RWPE2 (cell line): ENCODE measurements at regions not wholly inside any gene's neighbourhood (a gene's known extent, or its start where the extent isn't known, plus 50 kb on each side); places are given as distances from the start of the nearest gene placed in this dataset.
A peak's percentile ranks its signal among the peaks of the same experiment; 100 is the strongest.

Source experiments
- ATAC-seq: fragments of 200-7000 bp; cut with Tn5 transposase; 3 replicates; pipeline ENCODE4 v1.9.1; 2021; ENCODE audit warnings: low read depth
- DNase-seq: peaks from one replicate; pipeline ENCODE4 v3.0.0-alpha.2; 2020; ENCODE audit warnings: low spot score
- H3K27ac ChIP-seq: fragments of 450-650 bp; 2 replicates; pipeline ENCODE4 v1.5.1; 2017; ENCODE audit warnings: mild to moderate bottlenecking; ENCODE audit not compliant: poor library complexity, severe bottlenecking
- H3K27me3 ChIP-seq: fragments of 250-450 bp; sonication (Bioruptor Pico); 2 replicates; pipeline ENCODE4 v1.5.1; 2021; ENCODE audit warnings: mild to moderate bottlenecking, moderate library complexity; ENCODE audit not compliant: insufficient read depth, poor library complexity, severe bottlenecking
- H3K36me3 ChIP-seq: fragments of 250-450 bp; sonication (Bioruptor Pico); 2 replicates; pipeline ENCODE4 v1.5.1; 2020; ENCODE audit warnings: low read depth, mild to moderate bottlenecking, moderate library complexity
- H3K4me1 ChIP-seq: fragments of 250-450 bp; sonication (Bioruptor Pico); 2 replicates; pipeline ENCODE4 v1.5.1; 2021; ENCODE audit warnings: mild to moderate bottlenecking, moderate library complexity; ENCODE audit not compliant: insufficient read depth, poor library complexity, severe bottlenecking
- H3K4me3 ChIP-seq: fragments of 250-450 bp; sonication (Bioruptor Pico); 2 replicates; pipeline ENCODE4 v1.5.1; 2021; ENCODE audit warnings: mild to moderate bottlenecking, moderate library complexity; ENCODE audit not compliant: severe bottlenecking
- H3K9me3 ChIP-seq: fragments of 250-450 bp; sonication (Bioruptor Pico); 2 replicates; pipeline ENCODE4 v1.5.1; 2021; ENCODE audit warnings: mild to moderate bottlenecking, moderate library complexity; ENCODE audit not compliant: severe bottlenecking
- CTCF ChIP-seq: fragments of 450-650 bp; IDR thresholded peaks from one replicate; pipeline ENCODE4 v1.5.1; 2017; ENCODE audit warnings: mild to moderate bottlenecking, moderate library complexity; ENCODE audit not compliant: poor library complexity, severe bottlenecking

DNA sequence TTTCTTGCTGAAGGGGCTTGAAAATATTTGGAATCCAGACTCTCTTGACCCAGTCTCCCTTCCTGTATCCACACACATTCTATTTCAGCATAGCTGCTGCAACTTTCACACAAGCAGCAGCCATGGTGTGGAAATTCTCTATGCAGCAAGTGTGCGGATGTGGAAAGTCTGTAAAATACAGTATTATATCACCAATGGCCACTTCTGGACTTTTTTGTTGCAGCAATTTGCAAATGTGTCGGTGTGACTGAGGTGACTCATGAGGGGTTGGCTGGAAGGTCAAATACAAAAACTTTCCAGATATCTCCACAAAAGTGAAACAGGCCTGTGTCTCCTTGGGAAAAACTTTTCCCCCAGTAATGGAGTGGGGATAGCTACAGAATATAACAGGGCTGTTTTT lies 299.3 kb upstream of the GYPC start:
- Histone ChIP-seq H3K27ac (no peak overlapping the region), H3K36me3 (no peaks in the 10 kb centered on the region), H3K4me3 (no peak overlapping the region), H3K27me3 (no peaks in the 10 kb centered on the region), H3K4me1 (no peaks in the 10 kb centered on the region), H3K9me3 (no peaks in the 10 kb centered on the region)
- DNase-seq = no peak
- no peak for TF ChIP-seq CTCF
- ATAC-seq = no peak

DNA sequence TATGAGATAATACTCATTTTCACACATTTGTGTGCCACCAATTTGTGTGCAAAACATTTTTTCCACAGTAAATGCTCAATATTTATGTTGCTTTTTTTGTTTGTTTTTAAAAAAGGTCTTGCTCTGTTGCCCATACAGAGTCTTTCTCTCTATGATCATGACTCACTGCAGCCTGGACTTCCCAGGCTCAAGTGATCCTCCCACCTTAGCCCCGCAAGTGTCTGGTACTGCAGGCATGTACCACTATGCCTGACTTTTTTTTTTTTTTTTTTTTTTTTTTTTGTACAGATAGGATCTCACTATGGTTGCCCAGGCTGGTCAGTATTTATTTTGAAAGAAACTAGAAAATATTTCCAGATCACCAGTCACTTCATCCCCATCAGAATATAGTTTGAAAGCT lies 297.8 kb upstream of the GYPC start:
- TF ChIP-seq CTCF = no peak
- ATAC-seq = no peak

GRCh38 chr2:126359494-126359893 lies 296.5 kb upstream of the GYPC start:
- DNase-seq (no peak), ATAC-seq (no peak)
- no peaks in the 10 kb centered on the region for H3K9me3 ChIP-seq
- H3K4me1 ChIP-seq = no peaks in the 10 kb centered on the region
- H3K27me3 ChIP-seq = no peaks in the 10 kb centered on the region
- no peaks in the 10 kb centered on the region for H3K36me3 ChIP-seq
- TF ChIP-seq CTCF = peak; percentile 50
- H3K4me3 ChIP-seq = no peak overlapping the region
- H3K27ac ChIP-seq = no peak overlapping the region

More for the DNA sequence above, 297.8 kb upstream of the GYPC start:
- H3K27ac ChIP-seq = no peak overlapping the region
- no peaks in the 10 kb centered on the region for H3K36me3 ChIP-seq
- no peaks in the 10 kb centered on the region for H3K27me3 ChIP-seq
- no peaks in the 10 kb centered on the region for H3K9me3 ChIP-seq
- no peak for DNase-seq
- H3K4me3 ChIP-seq = no peak overlapping the region
- H3K4me1 ChIP-seq = no peaks in the 10 kb centered on the region

GRCh38 chr2:126367361-126367760 lies 288.6 kb upstream of the GYPC start:
- no peak for ATAC-seq
- Histone ChIP-seq H3K27ac (no peak overlapping the region), H3K9me3 (no peaks in the 10 kb centered on the region), H3K27me3 (no peaks in the 10 kb centered on the region), H3K36me3 (no peaks in the 10 kb centered on the region), H3K4me3 (no peak overlapping the region), H3K4me1 (no peaks in the 10 kb centered on the region)
- DNase-seq = no peak
- no peak for TF ChIP-seq CTCF

DNA sequence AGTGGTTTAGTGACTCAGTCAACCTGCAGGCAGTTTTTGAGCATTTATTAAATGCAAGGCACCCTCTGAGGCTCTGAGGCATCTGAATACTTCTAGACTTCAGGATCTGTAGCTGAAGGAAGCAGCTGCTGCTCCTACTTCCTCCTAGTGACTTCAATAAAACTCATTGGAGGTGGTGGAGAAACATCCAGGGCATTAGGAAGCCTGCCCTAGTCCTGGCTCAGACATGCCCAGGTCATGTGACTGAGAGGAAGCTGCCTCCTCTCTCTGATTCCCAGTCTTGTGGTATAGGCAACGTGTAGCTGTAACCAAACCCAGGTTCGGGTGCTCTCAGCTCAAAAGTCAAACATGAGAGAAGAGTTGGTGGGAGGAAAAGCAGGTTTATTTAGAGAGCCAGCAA lies 287.2 kb upstream of the GYPC start:
- H3K27ac ChIP-seq = no peak overlapping the region
- H3K27me3 ChIP-seq = no peaks in the 10 kb centered on the region
- TF ChIP-seq CTCF = no peak
- DNase-seq = no peak
- H3K4me3 ChIP-seq = no peak overlapping the region
- H3K9me3 ChIP-seq = no peaks in the 10 kb centered on the region
- no peaks in the 10 kb centered on the region for H3K36me3 ChIP-seq
- ATAC-seq = no peak
- no peaks in the 10 kb centered on the region for H3K4me1 ChIP-seq
